ENCODE measurements at regions not wholly inside any gene's neighbourhood (a gene's known extent, or its start where the extent isn't known, plus 50 kb on each side); places are given as distances from the start of the nearest gene placed in this dataset.
A peak's percentile ranks its signal among the peaks of the same experiment; 100 is the strongest.

GRCh38 chr20:21653628-21654027 is 51.8 kb upstream of the PAX1 start:
- no peak for DNase-seq (ENCODE audit: low spot score in 2 of 2)
- no peak overlapping the region for H3K27ac Mint-ChIP-seq
- H3K9me3 Mint-ChIP-seq: peaks cover 0 to 3% of the 10 kb centered on the region in 2 donors
- no peaks in the 10 kb centered on the region for H3K36me3 Mint-ChIP-seq
- ATAC-seq: no peak

GRCh38 chr20:21643417-21643816 is 62.0 kb upstream of the PAX1 start:
- H3K9me3 Mint-ChIP-seq: peaks cover 12 to 16% of the 10 kb centered on the region in 2 donors
- ATAC-seq (no peak), DNase-seq (ENCODE audit: low spot score in 2 of 2) (no peak)
- peaks cover 0 to 7% of the 10 kb centered on the region in 2 donors for H3K36me3 Mint-ChIP-seq
- H3K27ac Mint-ChIP-seq: no peak overlapping the region

- Mint-ChIP-seq H3K36me3 (peaks cover 0 to 7% of the 10 kb centered on the region in 2 donors), H3K9me3 (peaks cover 10 to 12% of the 10 kb centered on the region in 2 donors), H3K27ac (no peak overlapping the region)
- no peak for DNase-seq (ENCODE audit: low spot score in 2 of 2)
- ATAC-seq: peak in 1 of 2 donors; percentile 44
These were observed 64.9 kb upstream of the PAX1 start for GRCh38 chr20:21640556-21640955.

GRCh38 chr20:21633829-21634228 is 71.6 kb upstream of the PAX1 start:
- Mint-ChIP-seq H3K36me3 (no peaks in the 10 kb centered on the region), H3K9me3 (no peaks in the 10 kb centered on the region), H3K27ac (no peak overlapping the region)
- ATAC-seq (no peak), DNase-seq (ENCODE audit: low spot score in 2 of 2) (no peak)

GRCh38 chr20:21632735-21633053 is 72.8 kb upstream of the PAX1 start:
- Mint-ChIP-seq H3K9me3 (no peaks in the 10 kb centered on the region), H3K36me3 (no peaks in the 10 kb centered on the region), H3K27ac (no peak overlapping the region)
- no peak for DNase-seq (ENCODE audit: low spot score in 2 of 2)
- ATAC-seq: no peak

- ATAC-seq (no peak), DNase-seq (ENCODE audit: low spot score in 2 of 2) (no peak)
- no peak overlapping the region for H3K27ac Mint-ChIP-seq
- H3K36me3 Mint-ChIP-seq: no peaks in the 10 kb centered on the region
- no peaks in the 10 kb centered on the region for H3K9me3 Mint-ChIP-seq
These were observed 73.3 kb upstream of the PAX1 start for GRCh38 chr20:21632031-21632734.

- Mint-ChIP-seq H3K9me3 (no peaks in the 10 kb centered on the region), H3K36me3 (no peaks in the 10 kb centered on the region), H3K27ac (no peak overlapping the region)
- ATAC-seq (no peak), DNase-seq (ENCODE audit: low spot score in 2 of 2) (no peak)
These were observed 76.7 kb upstream of the PAX1 start for GRCh38 chr20:21628800-21629199.

GRCh38 chr20:21623781-21624094 is 81.7 kb upstream of the PAX1 start:
- H3K27ac Mint-ChIP-seq: peak overlapping the region in 1 of 2 donors; percentile 26
- peaks cover 0 to 5% of the 10 kb centered on the region in 2 donors for H3K9me3 Mint-ChIP-seq
- DNase-seq (ENCODE audit: low spot score in 2 of 2) (no peak), ATAC-seq (no peak)
- no peaks in the 10 kb centered on the region for H3K36me3 Mint-ChIP-seq

- DNase-seq (ENCODE audit: low spot score in 2 of 2) (no peak), ATAC-seq (no peak)
- Mint-ChIP-seq H3K9me3 (peaks cover 0 to 5% of the 10 kb centered on the region in 2 donors), H3K27ac (no peak overlapping the region), H3K36me3 (no peaks in the 10 kb centered on the region)
These were observed 82.2 kb upstream of the PAX1 start for GRCh38 chr20:21623074-21623780.

- Mint-ChIP-seq H3K36me3 (no peaks in the 10 kb centered on the region), H3K9me3 (peaks cover 0 to 5% of the 10 kb centered on the region in 2 donors), H3K27ac (no peak overlapping the region)
- DNase-seq (ENCODE audit: low spot score in 2 of 2) (no peak), ATAC-seq (no peak)
These were observed 83.2 kb upstream of the PAX1 start for GRCh38 chr20:21622097-21622857.

GRCh38 chr20:21618759-21619416 is 86.6 kb upstream of the PAX1 start:
- no peak overlapping the region for H3K27ac Mint-ChIP-seq
- no peak for ATAC-seq

GRCh38 chr20:21615617-21616080 is 89.8 kb upstream of the PAX1 start:
- Mint-ChIP-seq H3K36me3 (no peaks in the 10 kb centered on the region), H3K9me3 (no peaks in the 10 kb centered on the region), H3K27ac (no peak overlapping the region)
- ATAC-seq: peak in 1 of 2 donors; percentile 74
- peak in 1 of 2 donors; percentile 60 for DNase-seq (ENCODE audit: low spot score in 2 of 2)

More at GRCh38 chr20:21618759-21619416, 86.6 kb upstream of the PAX1 start:
- Mint-ChIP-seq H3K36me3 (no peaks in the 10 kb centered on the region), H3K9me3 (peaks cover 0 to 5% of the 10 kb centered on the region in 2 donors)
- DNase-seq (ENCODE audit: low spot score in 2 of 2): no peak

- ATAC-seq: no peak
- Mint-ChIP-seq H3K27ac (no peak overlapping the region), H3K9me3 (no peaks in the 10 kb centered on the region), H3K36me3 (no peaks in the 10 kb centered on the region)
- DNase-seq (ENCODE audit: low spot score in 2 of 2): no peak
These were observed 90.5 kb upstream of the PAX1 start for GRCh38 chr20:21614980-21615379.

- H3K27ac Mint-ChIP-seq: no peak overlapping the region
- H3K36me3 Mint-ChIP-seq: peaks cover 0 to 7% of the 10 kb centered on the region in 2 donors
- DNase-seq (ENCODE audit: low spot score in 2 of 2) (no peak), ATAC-seq (no peak)
- no peaks in the 10 kb centered on the region for H3K9me3 Mint-ChIP-seq
These were observed 92.0 kb upstream of the PAX1 start for GRCh38 chr20:21613512-21613911.

GRCh38 chr20:21609981-21610380 is 95.5 kb upstream of the PAX1 start:
- Mint-ChIP-seq H3K36me3 (peaks cover 0 to 26% of the 10 kb centered on the region in 2 donors), H3K9me3 (peaks cover 7 to 8% of the 10 kb centered on the region in 2 donors), H3K27ac (no peak overlapping the region)
- DNase-seq (ENCODE audit: low spot score in 2 of 2) (no peak), ATAC-seq (no peak)

- ATAC-seq: no peak
- Mint-ChIP-seq H3K36me3 (peaks cover 0 to 26% of the 10 kb centered on the region in 2 donors), H3K9me3 (peaks cover 7 to 8% of the 10 kb centered on the region in 2 donors), H3K27ac (no peak overlapping the region)
- no peak for DNase-seq (ENCODE audit: low spot score in 2 of 2)
These were observed 95.4 kb upstream of the NKX2-2 start for GRCh38 chr20:21609221-21609620.

- DNase-seq (ENCODE audit: low spot score in 2 of 2): no peak
- Mint-ChIP-seq H3K9me3 (peaks cover 7 to 8% of the 10 kb centered on the region in 2 donors), H3K36me3 (peaks cover 0 to 26% of the 10 kb centered on the region in 2 donors), H3K27ac (no peak overlapping the region)
- ATAC-seq: no peak
These were observed 94.9 kb upstream of the NKX2-2 start for GRCh38 chr20:21608777-21609176.
